Right atrium auricular region (tissue), 2 donors: ENCODE measurements at regions not wholly inside any gene's neighbourhood (a gene's known extent, or its start where the extent isn't known, plus 50 kb on each side); places are given as distances from the start of the nearest gene placed in this dataset.

Experiments
- DNase-seq: peaks from one replicate; pipeline ENCODE4 v3.0.0-alpha.2; 2019; ENCODE audit warnings: low spot score
- H3K27ac ChIP-seq, 2 donors: fragments of 200-600 bp; sonication (generic); 1 replicate in 1 of 2; 2 replicates in 1 of 2; pipeline ENCODE4 v1.5.1; 2016 to 2019
- H3K27me3 ChIP-seq, 2 donors: fragments of 200-600 bp; sonication (generic); one replicate each; pipeline versions ENCODE4 v1.5.1 to v1.6.0; 2017 to 2019
- H3K36me3 ChIP-seq: fragments of 200-600 bp; sonication (generic); one replicate; pipeline ENCODE4 v1.5.1; 2016
- H3K4me1 ChIP-seq, 2 donors: fragments of 200-600 bp; sonication (generic); one replicate each; pipeline versions ENCODE4 v1.5.1 to v1.6.0; 2017 to 2019
- H3K4me3 ChIP-seq, 2 donors: fragments of 200-600 bp; sonication (generic); 1 replicate in 1 of 2; 2 replicates in 1 of 2; pipeline ENCODE4 v1.5.1; 2017 to 2019; ENCODE audit warnings: mild to moderate bottlenecking in 1 of 2, moderate library complexity in 1 of 2
- H3K9me3 ChIP-seq, 2 donors: fragments of 200-600 bp; sonication (generic); one replicate each; pipeline ENCODE4 v1.5.1; 2019
- CTCF ChIP-seq, 2 donors: fragments of 200-600 bp; sonication (generic); IDR thresholded peaks; one replicate each; pipeline ENCODE4 v1.5.1; 2019; ENCODE audit warnings: antibody characterized with exemption in 2 of 2

GRCh38 chr2:36223259-36223658 is 132.3 kb upstream of the CRIM1 start:
- Histone ChIP-seq H3K27me3 (no peaks in the 10 kb centered on the region), H3K4me3 (no peak overlapping the region), H3K36me3 (no peaks in the 10 kb centered on the region), H3K9me3 (no peaks in the 10 kb centered on the region), H3K27ac (no peak overlapping the region), H3K4me1 (no peaks in the 10 kb centered on the region)
- DNase-seq = no peak
- no peak for TF ChIP-seq CTCF (IDR thresholded peaks at IDR 0.05)

- H3K27ac ChIP-seq = no peak overlapping the region
- no peak overlapping the region for H3K4me3 ChIP-seq
- H3K27me3 ChIP-seq = no peaks in the 10 kb centered on the region
- H3K36me3 ChIP-seq = no peaks in the 10 kb centered on the region
- no peak for TF ChIP-seq CTCF (IDR thresholded peaks at IDR 0.05)
- no peaks in the 10 kb centered on the region for H3K9me3 ChIP-seq
- no peak for DNase-seq
- H3K4me1 ChIP-seq = no peaks in the 10 kb centered on the region
Observed at GRCh38 chr2:36222485-36222884, 133.1 kb upstream of the CRIM1 start.

GRCh38 chr2:36214691-36215090 is 140.9 kb upstream of the CRIM1 start:
- no peak overlapping the region for H3K27ac ChIP-seq
- H3K27me3 ChIP-seq = no peaks in the 10 kb centered on the region
- H3K36me3 ChIP-seq = no peaks in the 10 kb centered on the region
- H3K9me3 ChIP-seq = peaks cover 0 to 6% of the 10 kb centered on the region in 2 donors
- TF ChIP-seq CTCF (IDR thresholded peaks at IDR 0.05) = no peak
- DNase-seq = no peak
- no peak overlapping the region for H3K4me3 ChIP-seq
- H3K4me1 ChIP-seq = no peaks in the 10 kb centered on the region

- no peaks in the 10 kb centered on the region for H3K27me3 ChIP-seq
- H3K36me3 ChIP-seq = no peaks in the 10 kb centered on the region
- H3K4me1 ChIP-seq = no peaks in the 10 kb centered on the region
- H3K27ac ChIP-seq = no peak overlapping the region
- H3K9me3 ChIP-seq = peaks cover 0 to 4% of the 10 kb centered on the region in 2 donors
- no peak for DNase-seq
- no peak for TF ChIP-seq CTCF (IDR thresholded peaks at IDR 0.05)
- no peak overlapping the region for H3K4me3 ChIP-seq
Observed at GRCh38 chr2:36203366-36203765, 152.2 kb upstream of the CRIM1 start.

- DNase-seq = no peak
- H3K4me1 ChIP-seq = no peaks in the 10 kb centered on the region
- H3K27me3 ChIP-seq = no peaks in the 10 kb centered on the region
- no peak overlapping the region for H3K27ac ChIP-seq
- H3K36me3 ChIP-seq = no peaks in the 10 kb centered on the region
- no peak for TF ChIP-seq CTCF (IDR thresholded peaks at IDR 0.05)
- H3K9me3 ChIP-seq = peaks cover 0 to 4% of the 10 kb centered on the region in 2 donors
- no peak overlapping the region for H3K4me3 ChIP-seq
Observed at GRCh38 chr2:36197181-36197971, 158.2 kb upstream of the CRIM1 start.

GRCh38 chr2:36193680-36194079 is 161.9 kb upstream of the CRIM1 start:
- H3K9me3 ChIP-seq = no peaks in the 10 kb centered on the region
- no peak overlapping the region for H3K27ac ChIP-seq
- no peak overlapping the region for H3K4me3 ChIP-seq
- no peak for TF ChIP-seq CTCF (IDR thresholded peaks at IDR 0.05)
- DNase-seq = no peak
- H3K4me1 ChIP-seq = no peaks in the 10 kb centered on the region
- H3K36me3 ChIP-seq = no peaks in the 10 kb centered on the region
- no peaks in the 10 kb centered on the region for H3K27me3 ChIP-seq
